ENCODE measurements at regions not wholly inside any gene's neighbourhood (a gene's known extent, or its start where the extent isn't known, plus 50 kb on each side); places are given as distances from the start of the nearest gene placed in this dataset.
"Not testable (repeated sequence)": the region's sequence is repeated elsewhere in the genome, so short reads cannot be mapped to it uniquely, and the experiment has no call there.

GRCh38 chr5:51227963-51228470 is 155.2 kb upstream of the ISL1 start:
- ATAC-seq (replicated peaks in 1 of 2) (no peak), DNase-seq (no peak)
- Mint-ChIP-seq H3K27ac (no peak overlapping the region), H3K27me3 (ENCODE audit: low read depth) (no peaks in the 10 kb centered on the region), H3K4me1 (ENCODE audit: low read depth) (no peaks in the 10 kb centered on the region), H3K4me3 (no peak overlapping the region), H3K9me3 (peaks cover 10 to 12% of the 10 kb centered on the region in 2 donors), H3K36me3 (ENCODE audit: insufficient read depth in 2 of 2) (peaks cover 1 to 6% of the 10 kb centered on the region in 2 donors)

- H3K27me3 Mint-ChIP-seq (ENCODE audit: low read depth) = no peaks in the 10 kb centered on the region
- H3K4me1 Mint-ChIP-seq (ENCODE audit: low read depth) = no peaks in the 10 kb centered on the region
- DNase-seq (no peak), ATAC-seq (replicated peaks in 1 of 2) (no peak)
- no peak overlapping the region for H3K4me3 Mint-ChIP-seq
- H3K36me3 Mint-ChIP-seq (ENCODE audit: insufficient read depth in 2 of 2) = peaks cover 1 to 6% of the 10 kb centered on the region in 2 donors
- peaks cover 10 to 14% of the 10 kb centered on the region in 2 donors for H3K9me3 Mint-ChIP-seq
- no peak overlapping the region for H3K27ac Mint-ChIP-seq
These were observed 152.9 kb upstream of the ISL1 start for GRCh38 chr5:51230336-51230735.

GRCh38 chr5:51242456-51242855 is 140.8 kb upstream of the ISL1 start:
- H3K36me3 Mint-ChIP-seq (ENCODE audit: insufficient read depth in 2 of 2) = no peaks in the 10 kb centered on the region
- no peak overlapping the region for H3K4me3 Mint-ChIP-seq
- no peak overlapping the region for H3K27ac Mint-ChIP-seq
- no peaks in the 10 kb centered on the region for H3K4me1 Mint-ChIP-seq (ENCODE audit: low read depth)
- ATAC-seq (replicated peaks in 1 of 2) (no peak), DNase-seq (no peak)
- H3K9me3 Mint-ChIP-seq = peaks cover 0 to 3% of the 10 kb centered on the region in 2 donors
- no peaks in the 10 kb centered on the region for H3K27me3 Mint-ChIP-seq (ENCODE audit: low read depth)

- not testable (repeated sequence) for DNase-seq; H3K4me1 Mint-ChIP-seq (ENCODE audit: low read depth); H3K9me3 Mint-ChIP-seq; H3K4me3 Mint-ChIP-seq; H3K27me3 Mint-ChIP-seq (ENCODE audit: low read depth); H3K27ac Mint-ChIP-seq; H3K36me3 Mint-ChIP-seq (ENCODE audit: insufficient read depth in 2 of 2); ATAC-seq (replicated peaks in 1 of 2)
These were observed 132.3 kb upstream of the ISL1 start for GRCh38 chr5:51250957-51251356.

- Mint-ChIP-seq H3K36me3 (ENCODE audit: insufficient read depth in 2 of 2) (no peaks in the 10 kb centered on the region), H3K4me3 (no peak overlapping the region), H3K9me3 (peaks cover 0 to 7% of the 10 kb centered on the region in 2 donors), H3K27me3 (ENCODE audit: low read depth) (no peaks in the 10 kb centered on the region), H3K27ac (no peak overlapping the region), H3K4me1 (ENCODE audit: low read depth) (no peaks in the 10 kb centered on the region)
- DNase-seq (no peak), ATAC-seq (replicated peaks in 1 of 2) (no peak)
These were observed 112.0 kb upstream of the ISL1 start for GRCh38 chr5:51271261-51271660.

- no peaks in the 10 kb centered on the region for H3K4me1 Mint-ChIP-seq (ENCODE audit: low read depth)
- DNase-seq (no peak), ATAC-seq (replicated peaks in 1 of 2) (no peak)
- H3K36me3 Mint-ChIP-seq (ENCODE audit: insufficient read depth in 2 of 2) = no peaks in the 10 kb centered on the region
- H3K27ac Mint-ChIP-seq = no peak overlapping the region
- H3K4me3 Mint-ChIP-seq = no peak overlapping the region
- no peaks in the 10 kb centered on the region for H3K27me3 Mint-ChIP-seq (ENCODE audit: low read depth)
- H3K9me3 Mint-ChIP-seq = peaks cover 0 to 7% of the 10 kb centered on the region in 2 donors
These were observed 110.2 kb upstream of the ISL1 start for GRCh38 chr5:51273021-51273420.

GRCh38 chr5:51273871-51274270 is 109.4 kb upstream of the ISL1 start:
- H3K4me1 Mint-ChIP-seq (ENCODE audit: low read depth) = no peaks in the 10 kb centered on the region
- ATAC-seq (replicated peaks in 1 of 2) (no peak), DNase-seq (no peak)
- no peaks in the 10 kb centered on the region for H3K27me3 Mint-ChIP-seq (ENCODE audit: low read depth)
- H3K9me3 Mint-ChIP-seq = peaks cover 0 to 7% of the 10 kb centered on the region in 2 donors
- H3K4me3 Mint-ChIP-seq = no peak overlapping the region
- H3K36me3 Mint-ChIP-seq (ENCODE audit: insufficient read depth in 2 of 2) = no peaks in the 10 kb centered on the region
- H3K27ac Mint-ChIP-seq = no peak overlapping the region

GRCh38 chr5:51275428-51275827 is 107.8 kb upstream of the ISL1 start:
- no peak overlapping the region for H3K27ac Mint-ChIP-seq
- ATAC-seq (replicated peaks in 1 of 2) = no peak
- DNase-seq = no peak
- H3K4me3 Mint-ChIP-seq = no peak overlapping the region
- H3K4me1 Mint-ChIP-seq (ENCODE audit: low read depth) = no peaks in the 10 kb centered on the region
- H3K36me3 Mint-ChIP-seq (ENCODE audit: insufficient read depth in 2 of 2) = no peaks in the 10 kb centered on the region
- H3K27me3 Mint-ChIP-seq (ENCODE audit: low read depth) = no peaks in the 10 kb centered on the region
- peaks cover 0 to 7% of the 10 kb centered on the region in 2 donors for H3K9me3 Mint-ChIP-seq

GRCh38 chr5:51276250-51276649 is 107.0 kb upstream of the ISL1 start:
- Mint-ChIP-seq H3K4me3 (no peak overlapping the region), H3K4me1 (ENCODE audit: low read depth) (no peaks in the 10 kb centered on the region), H3K27ac (no peak overlapping the region), H3K36me3 (ENCODE audit: insufficient read depth in 2 of 2) (no peaks in the 10 kb centered on the region), H3K9me3 (peaks cover 0 to 7% of the 10 kb centered on the region in 2 donors), H3K27me3 (ENCODE audit: low read depth) (no peaks in the 10 kb centered on the region)
- DNase-seq = no peak
- ATAC-seq (replicated peaks in 1 of 2) = no peak

GRCh38 chr5:51278539-51278938 is 104.7 kb upstream of the ISL1 start:
- H3K4me3 Mint-ChIP-seq = no peak overlapping the region
- H3K9me3 Mint-ChIP-seq = peaks cover 6 to 7% of the 10 kb centered on the region in 2 donors

GRCh38 chr5:51279983-51280706 is 103.1 kb upstream of the ISL1 start:
- no peak overlapping the region for H3K4me3 Mint-ChIP-seq
- no peaks in the 10 kb centered on the region for H3K36me3 Mint-ChIP-seq (ENCODE audit: insufficient read depth in 2 of 2)
- no peaks in the 10 kb centered on the region for H3K27me3 Mint-ChIP-seq (ENCODE audit: low read depth)
- H3K4me1 Mint-ChIP-seq (ENCODE audit: low read depth) = no peaks in the 10 kb centered on the region
- peaks cover 5 to 6% of the 10 kb centered on the region in 2 donors for H3K9me3 Mint-ChIP-seq
- H3K27ac Mint-ChIP-seq = no peak overlapping the region
- ATAC-seq (replicated peaks in 1 of 2) (no peak), DNase-seq (no peak)

More at GRCh38 chr5:51278539-51278938, 104.7 kb upstream of the ISL1 start:
- Mint-ChIP-seq H3K36me3 (ENCODE audit: insufficient read depth in 2 of 2) (no peaks in the 10 kb centered on the region), H3K27me3 (ENCODE audit: low read depth) (no peaks in the 10 kb centered on the region), H3K4me1 (ENCODE audit: low read depth) (no peaks in the 10 kb centered on the region), H3K27ac (no peak overlapping the region)
- ATAC-seq (replicated peaks in 1 of 2) (no peak), DNase-seq (no peak)

- Mint-ChIP-seq H3K27me3 (ENCODE audit: low read depth) (no peaks in the 10 kb centered on the region), H3K27ac (no peak overlapping the region), H3K36me3 (ENCODE audit: insufficient read depth in 2 of 2) (no peaks in the 10 kb centered on the region), H3K4me1 (ENCODE audit: low read depth) (no peaks in the 10 kb centered on the region), H3K9me3 (peaks cover 2 to 7% of the 10 kb centered on the region in 2 donors), H3K4me3 (no peak overlapping the region)
- DNase-seq (no peak), ATAC-seq (replicated peaks in 1 of 2) (no peak)
These were observed 97.2 kb upstream of the ISL1 start for GRCh38 chr5:51286046-51286445.

GRCh38 chr5:51302343-51302742 is 80.9 kb upstream of the ISL1 start:
- H3K36me3 Mint-ChIP-seq (ENCODE audit: insufficient read depth in 2 of 2) = peaks cover 0 to 2% of the 10 kb centered on the region in 2 donors
- H3K9me3 Mint-ChIP-seq = peaks cover 4 to 7% of the 10 kb centered on the region in 2 donors
- ATAC-seq (replicated peaks in 1 of 2) = no peak
- no peak for DNase-seq
- no peak overlapping the region for H3K4me3 Mint-ChIP-seq
- no peaks in the 10 kb centered on the region for H3K27me3 Mint-ChIP-seq (ENCODE audit: low read depth)
- H3K4me1 Mint-ChIP-seq (ENCODE audit: low read depth) = no peaks in the 10 kb centered on the region
- H3K27ac Mint-ChIP-seq = no peak overlapping the region

- Mint-ChIP-seq H3K9me3 (peaks cover 0 to 1% of the 10 kb centered on the region in 2 donors), H3K27ac (no peak overlapping the region), H3K27me3 (ENCODE audit: low read depth) (no peaks in the 10 kb centered on the region), H3K36me3 (ENCODE audit: insufficient read depth in 2 of 2) (no peaks in the 10 kb centered on the region), H3K4me3 (no peak overlapping the region), H3K4me1 (ENCODE audit: low read depth) (no peaks in the 10 kb centered on the region)
- DNase-seq = no peak
- no peak for ATAC-seq (replicated peaks in 1 of 2)
These were observed 56.4 kb upstream of the ISL1 start for GRCh38 chr5:51326844-51327243.

All from activated T-cell treated with anti-CD3 and anti-CD28 coated beads, Interleukin-2, amount 50 U/mL, for 72 hours (primary cell).